GM12878 (cell line): ENCODE measurements at regions not wholly inside any gene's neighbourhood (a gene's known extent, or its start where the extent isn't known, plus 50 kb on each side); places are given as distances from the start of the nearest gene placed in this dataset.

Experiments
- ATAC-seq: fragments of 200-7000 bp; cut with Tn5 transposase; 3 replicates; pipeline ENCODE4 v1.9.1; 2020; ENCODE audit warnings: mild to moderate bottlenecking, moderate library complexity
- BruUV-seq: library from RNA; stranded (reverse); fragments of 400-500 nt; replicated peaks from 2 replicates; lab custom pipeline; 2021; lab: Mats Ljungman, UMichigan
- CTCF ChIA-PET: fragments of 300-600 bp; sonication (Branson Sonifier 250); formaldehyde crosslinking; extraction: SDS; loops from one replicate; lab custom pipeline; 2021; ENCODE audit warnings: inconsistent platforms; lab: Yijun Ruan, JAX
- POLR2A ChIA-PET: fragments of 350-600 bp; formaldehyde crosslinking; extraction: SDS; loops from one replicate; lab custom pipeline; 2021; ENCODE audit warnings: inconsistent platforms; lab: Charles Lee
- RAD21 ChIA-PET: fragments of 300-600 bp; sonication (Branson Sonifier 250); formaldehyde crosslinking; loops from one replicate; lab custom pipeline; 2023; ENCODE audit warnings: antibody characterized with exemption; ENCODE audit not compliant: unreplicated experiment; lab: Charles Lee
- SMC1A ChIA-PET: fragments of 300-600 bp; sonication (Branson Sonifier 250); formaldehyde crosslinking; loops from one replicate; lab custom pipeline; 2023; ENCODE audit not compliant: unreplicated experiment, uncharacterized antibody; lab: Charles Lee
- DNase-seq: peaks from one replicate; pipeline ENCODE4 v3.0.0-alpha.2; 2011; ENCODE audit warnings: low read depth, low spot score
- FAIRE-seq: peaks from 3 replicates; lab custom pipeline; 2011; peaks lifted over from hg19 to GRCh38; lab: Jason Lieb, UNC
- H2AFZ ChIP-seq: 2 replicates; pipeline ENCODE4 v1.6.0; 2011; ENCODE audit warnings: low read depth, low read length, control low read depth; ENCODE audit not compliant: control insufficient read depth
- H3K27ac ChIP-seq: 2 replicates; pipeline ENCODE4 v1.5.1; 2011; ENCODE audit warnings: control low read depth; ENCODE audit not compliant: control insufficient read depth, insufficient read depth
- H3K27me3 ChIP-seq, 2 experiments: replicated peaks in 1 of 2; 2 replicates each; pipeline versions ENCODE4 v1.6.0 to v1.6.1; 2011; ENCODE audit warnings: low read length in 1 of 2; ENCODE audit not compliant: control insufficient read depth in 2 of 2, insufficient read depth in 2 of 2
- H3K36me3 ChIP-seq, 2 experiments: 2 replicates each; pipeline ENCODE4 v1.5.1; 2011; ENCODE audit warnings: low read length in 1 of 2; ENCODE audit not compliant: control insufficient read depth in 2 of 2, insufficient read depth in 2 of 2
- H3K4me1 ChIP-seq: 2 replicates; pipeline ENCODE4 v1.6.1; 2011; ENCODE audit warnings: mild to moderate bottlenecking, low read length, moderate library complexity, mixed read lengths; ENCODE audit not compliant: control insufficient read depth, insufficient read depth
- H3K4me2 ChIP-seq: 2 replicates; pipeline ENCODE4 v1.6.0; 2011; ENCODE audit warnings: control low read depth; ENCODE audit not compliant: control insufficient read depth, insufficient read depth
- H3K4me3 ChIP-seq: fragments of 200-600 bp; sonication (generic); 2 replicates; pipeline ENCODE4 v1.5.1; 2016
- H3K79me2 ChIP-seq: 2 replicates; pipeline ENCODE4 v1.6.0; 2011; ENCODE audit warnings: low read length; ENCODE audit not compliant: control insufficient read depth, insufficient read depth
- H3K9ac ChIP-seq: 2 replicates; pipeline ENCODE4 v1.8.0; 2011; ENCODE audit warnings: low read length, control low read depth, mixed read lengths; ENCODE audit not compliant: control insufficient read depth, insufficient read depth
- H3K9me3 ChIP-seq: replicated peaks from 3 replicates; pipeline ENCODE4 v1.5.1; 2011; ENCODE audit warnings: mild to moderate bottlenecking, low read length; ENCODE audit not compliant: control insufficient read depth, insufficient read depth
- H4K20me1 ChIP-seq: 2 replicates; pipeline ENCODE4 v1.6.0; 2011; ENCODE audit not compliant: control insufficient read depth, insufficient read depth
- ATF3 ChIP-seq: IDR thresholded peaks from 2 replicates; pipeline ENCODE4 v1.6.1; 2011; ENCODE audit warnings: low read depth, mild to moderate bottlenecking, low read length, moderate library complexity, borderline replicate concordance; ENCODE audit errors: extremely low read depth
- BHLHE40 ChIP-seq, 2 experiments: fragments of 450-650 bp in 1 of 2; IDR thresholded peaks; 2 replicates each; pipeline ENCODE4 v1.6.1; 2011 to 2017; ENCODE audit warnings: low read depth in 2 of 2, borderline replicate concordance in 1 of 2, improper control_type of control experiment in 1 of 2, low read length in 1 of 2, mild to moderate bottlenecking in 1 of 2
- CBX3 ChIP-seq: fragments of 200-600 bp; sonication (generic); IDR thresholded peaks from 2 replicates; pipeline ENCODE4 v1.6.1; 2016; ENCODE audit warnings: low read depth, borderline replicate concordance
- CHD4 ChIP-seq: fragments of 200-600 bp; sonication (generic); IDR thresholded peaks from 2 replicates; pipeline ENCODE4 v1.6.1; 2016; ENCODE audit warnings: mild to moderate bottlenecking
- CREM ChIP-seq: IDR thresholded peaks from 2 replicates; pipeline ENCODE4 v1.6.1; 2014; ENCODE audit warnings: antibody characterized with exemption, low read depth
- FOXK2 ChIP-seq: fragments of 450-650 bp; IDR thresholded peaks from 2 replicates; pipeline ENCODE4 v1.6.1; 2017; ENCODE audit warnings: mild to moderate bottlenecking, moderate library complexity
- IRF4 ChIP-seq: IDR thresholded peaks from 2 replicates; pipeline ENCODE4 v1.6.1; 2011; ENCODE audit warnings: low read depth, low read length
- LARP7 ChIP-seq: fragments of 450-650 bp; IDR thresholded peaks from 2 replicates; pipeline ENCODE4 v1.6.1; 2017; ENCODE audit warnings: mild to moderate bottlenecking
- PAX8 ChIP-seq: fragments of 450-650 bp; IDR thresholded peaks from 2 replicates; pipeline ENCODE4 v1.6.1; 2017; ENCODE audit warnings: mild to moderate bottlenecking, moderate library complexity
- POLR2AphosphoS5 ChIP-seq: IDR thresholded peaks from 2 replicates; pipeline ENCODE4 v1.6.1; 2011; ENCODE audit warnings: mild to moderate bottlenecking, low read length, inconsistent platforms
- POU2F2 ChIP-seq: IDR thresholded peaks from 3 replicates; pipeline ENCODE4 v1.6.1; 2011; ENCODE audit warnings: low read depth, mild to moderate bottlenecking, low read length, borderline replicate concordance
- RUNX3 ChIP-seq: IDR thresholded peaks from 2 replicates; pipeline ENCODE4 v1.6.1; 2012; ENCODE audit warnings: low read length, inconsistent platforms
- SUPT20H ChIP-seq: IDR thresholded peaks from 2 replicates; pipeline ENCODE4 v1.6.1; 2011; ENCODE audit warnings: low read depth, mild to moderate bottlenecking, low read length, moderate library complexity, borderline replicate concordance; ENCODE audit not compliant: control insufficient read depth
- USF1 ChIP-seq: IDR thresholded peaks from 2 replicates; pipeline ENCODE4 v1.6.1; 2011; ENCODE audit warnings: borderline replicate concordance, low read depth, mild to moderate bottlenecking, moderate library complexity, mixed read lengths, low read length; ENCODE audit not compliant: insufficient read depth; ENCODE audit errors: extremely low read length
- WGBS: methylation state at CpG from one replicate; pipeline ENCODE4 v1.1.6; 2016; ENCODE audit warnings: low lambda C conversion rate; ENCODE audit not compliant: insufficient replicate concordance, insufficient coverage; ENCODE audit errors: missing lambda C conversion rate; 5-methylcytosine and 5-hydroxymethylcytosine counted together
- in situ Hi-C: fragments of 300-500 bp; cut with MboI; formaldehyde crosslinking; loops from 9 replicates; pipeline ENCODE4 v1.14.3; 2018; ENCODE audit warnings: mixed read lengths
- intact Hi-C: fragments of 100-400 bp; cut with micrococcal nuclease; formaldehyde crosslinking; loops from one replicate; pipeline ENCODE4 v1.14.2; 2022; ENCODE audit not compliant: unreplicated experiment

GRCh38 chr2:234345921-234346320 is 151.0 kb downstream of the ARL4C start:
- POLR2A ChIA-PET: no interaction called here

GRCh38 chr2:234344012-234344411 is 152.9 kb downstream of the ARL4C start:
- ChIA-PET POLR2A (no interaction called here), RAD21 (no interaction called here), SMC1A (no interaction called here), CTCF (no interaction called here)
- no peaks in the 10 kb centered on the region for H3K36me3 ChIP-seq
- no peak for DNase-seq
- intact Hi-C loops (no loop called here), in situ Hi-C loops (no loop called here)
- BruUV-seq: no TSS peak
- no peaks in the 10 kb centered on the region for H3K27me3 ChIP-seq
- H3K9ac ChIP-seq: no peak overlapping the region
- no peaks in the 10 kb centered on the region for H3K4me1 ChIP-seq
- H4K20me1 ChIP-seq: no peaks in the 10 kb centered on the region
- H3K9me3 ChIP-seq: no peaks in the 10 kb centered on the region; the same call in 2 of the 3 replicates
- H2AFZ ChIP-seq: no peak overlapping the region
- no peak for ATAC-seq
- 45% methylated on average over 2 of the region's 2 CpGs for WGBS
- no peak overlapping the region for H3K4me2 ChIP-seq
- no peak for FAIRE-seq
- no peak overlapping the region for H3K4me3 ChIP-seq
- no peaks in the 10 kb centered on the region for H3K79me2 ChIP-seq
- H3K27ac ChIP-seq: no peak overlapping the region
- no peak for TF ChIP-seq IRF4
- TF ChIP-seq FOXK2: no peak
- no peak for TF ChIP-seq CHD4
- TF ChIP-seq CBX3: no peak
- no peak for TF ChIP-seq PAX8
- no peak for TF ChIP-seq POU2F2
- TF ChIP-seq BHLHE40 (IDR thresholded peaks at IDR 0.05; ENCODE audit: borderline replicate concordance in 1 of 2, low read depth in 2 of 2, low read length in 1 of 2): no peak
- TF ChIP-seq RUNX3: no peak
- TF ChIP-seq USF1: no peak
- TF ChIP-seq CREM: no peak
- no peak for TF ChIP-seq SUPT20H
- TF ChIP-seq LARP7: no peak
- TF ChIP-seq POLR2AphosphoS5: no peak

More at GRCh38 chr2:234345921-234346320, 151.0 kb downstream of the ARL4C start:
- in situ Hi-C loops (no loop called here), intact Hi-C loops (no loop called here)
- ChIA-PET RAD21 (no interaction called here), CTCF (no interaction called here), SMC1A (no interaction called here)
- no peaks in the 10 kb centered on the region for H3K36me3 ChIP-seq
- no peak for TF ChIP-seq ATF3
- no TSS peak for BruUV-seq
- no peak overlapping the region for H3K9ac ChIP-seq
- no peak overlapping the region for H2AFZ ChIP-seq
- WGBS: 65% methylated on average over 5 of the region's 5 CpGs
- H3K4me2 ChIP-seq: no peak overlapping the region
- DNase-seq (no peak), FAIRE-seq (no peak), ATAC-seq (no peak)
- H4K20me1 ChIP-seq: no peaks in the 10 kb centered on the region
- H3K27ac ChIP-seq: no peak overlapping the region
- H3K4me1 ChIP-seq: no peaks in the 10 kb centered on the region
- no peaks in the 10 kb centered on the region for H3K79me2 ChIP-seq
- no peak overlapping the region for H3K4me3 ChIP-seq
- no peaks in the 10 kb centered on the region for H3K27me3 ChIP-seq
- no peaks in the 10 kb centered on the region; the same call in 2 of the 3 replicates for H3K9me3 ChIP-seq
